ENCODE measurements at regions not wholly inside any gene's neighbourhood (a gene's known extent, or its start where the extent isn't known, plus 50 kb on each side); places are given as distances from the start of the nearest gene placed in this dataset.
"Not testable (repeated sequence)": the region's sequence is repeated elsewhere in the genome, so short reads cannot be mapped to it uniquely, and the experiment has no call there.

- H2AFZ ChIP-seq (ENCODE audit: low read depth, low read length): no peak overlapping the region
- no peak for TF ChIP-seq EZH2 (IDR thresholded peaks at IDR 0.05; ENCODE audit: borderline replicate concordance, low read depth, low read length, severe bottlenecking)
- TF ChIP-seq, protein P1, sequence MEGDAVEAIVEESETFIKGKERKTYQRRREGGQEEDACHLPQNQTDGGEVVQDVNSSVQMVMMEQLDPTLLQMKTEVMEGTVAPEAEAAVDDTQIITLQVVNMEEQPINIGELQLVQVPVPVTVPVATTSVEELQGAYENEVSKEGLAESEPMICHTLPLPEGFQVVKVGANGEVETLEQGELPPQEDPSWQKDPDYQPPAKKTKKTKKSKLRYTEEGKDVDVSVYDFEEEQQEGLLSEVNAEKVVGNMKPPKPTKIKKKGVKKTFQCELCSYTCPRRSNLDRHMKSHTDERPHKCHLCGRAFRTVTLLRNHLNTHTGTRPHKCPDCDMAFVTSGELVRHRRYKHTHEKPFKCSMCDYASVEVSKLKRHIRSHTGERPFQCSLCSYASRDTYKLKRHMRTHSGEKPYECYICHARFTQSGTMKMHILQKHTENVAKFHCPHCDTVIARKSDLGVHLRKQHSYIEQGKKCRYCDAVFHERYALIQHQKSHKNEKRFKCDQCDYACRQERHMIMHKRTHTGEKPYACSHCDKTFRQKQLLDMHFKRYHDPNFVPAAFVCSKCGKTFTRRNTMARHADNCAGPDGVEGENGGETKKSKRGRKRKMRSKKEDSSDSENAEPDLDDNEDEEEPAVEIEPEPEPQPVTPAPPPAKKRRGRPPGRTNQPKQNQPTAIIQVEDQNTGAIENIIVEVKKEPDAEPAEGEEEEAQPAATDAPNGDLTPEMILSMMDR (IDR thresholded peaks at IDR 0.05; ENCODE audit: borderline replicate concordance, extremely low read depth, low read length, poor library complexity, severe bottlenecking): no peak
- no peak for ATAC-seq (ENCODE audit: insufficient read depth, low read depth)
- H3K36me3 ChIP-seq (ENCODE audit: insufficient read depth, low read length): no peaks in the 10 kb centered on the region
- H3K4me1 ChIP-seq (ENCODE audit: insufficient read depth, low read length): no peaks in the 10 kb centered on the region
- no peaks in the 10 kb centered on the region for H3K79me2 ChIP-seq (ENCODE audit: insufficient read depth, low read length)
- no peak overlapping the region for H3K9ac ChIP-seq (ENCODE audit: low read depth, low read length)
- DNase-seq: no peak
- no peak overlapping the region for H3K4me3 ChIP-seq (ENCODE audit: low read depth in 1 of 2, low read length in 2 of 2)
- no peaks in the 10 kb centered on the region for H4K20me1 ChIP-seq (ENCODE audit: insufficient read depth, low read length)
- no peak overlapping the region for H3K27ac ChIP-seq (ENCODE audit: low read length)
- H3K9me3 ChIP-seq (ENCODE audit: insufficient read depth, low read length, severe bottlenecking): no peaks in the 10 kb centered on the region
- no peak overlapping the region for H3K4me2 ChIP-seq (ENCODE audit: insufficient read depth, low read length)
- peaks cover 8% of the 10 kb centered on the region for H3K27me3 ChIP-seq (ENCODE audit: insufficient read depth, low read length, poor library complexity)
Observed at GRCh38 chr5:57002959-57003485, 51.1 kb upstream of the MIER3 start.

- ATAC-seq (ENCODE audit: insufficient read depth, low read depth); H3K4me1 ChIP-seq (ENCODE audit: insufficient read depth, low read length); H2AFZ ChIP-seq (ENCODE audit: low read depth, low read length); H3K9me3 ChIP-seq (ENCODE audit: insufficient read depth, low read length, severe bottlenecking); H3K27me3 ChIP-seq (ENCODE audit: insufficient read depth, low read length, poor library complexity); H3K4me3 ChIP-seq (ENCODE audit: low read depth in 1 of 2, low read length in 2 of 2); H3K4me2 ChIP-seq (ENCODE audit: insufficient read depth, low read length); H4K20me1 ChIP-seq (ENCODE audit: insufficient read depth, low read length); H3K9ac ChIP-seq (ENCODE audit: low read depth, low read length); H3K27ac ChIP-seq (ENCODE audit: low read length); DNase-seq; H3K79me2 ChIP-seq (ENCODE audit: insufficient read depth, low read length); H3K36me3 ChIP-seq (ENCODE audit: insufficient read depth, low read length): not testable (repeated sequence)
Observed at GRCh38 chr5:57003566-57003965, 51.6 kb upstream of the MIER3 start.

GRCh38 chr5:57004800-57005199, 52.9 kb upstream of the MIER3 start:
- Histone ChIP-seq H3K27me3 (ENCODE audit: insufficient read depth, low read length, poor library complexity) (peaks cover 8% of the 10 kb centered on the region), H3K4me3 (ENCODE audit: low read depth in 1 of 2, low read length in 2 of 2) (no peak overlapping the region), H3K36me3 (ENCODE audit: insufficient read depth, low read length) (no peaks in the 10 kb centered on the region), H2AFZ (ENCODE audit: low read depth, low read length) (no peak overlapping the region), H3K9me3 (ENCODE audit: insufficient read depth, low read length, severe bottlenecking) (no peaks in the 10 kb centered on the region), H3K4me2 (ENCODE audit: insufficient read depth, low read length) (no peak overlapping the region), H4K20me1 (ENCODE audit: insufficient read depth, low read length) (no peaks in the 10 kb centered on the region), H3K79me2 (ENCODE audit: insufficient read depth, low read length) (no peaks in the 10 kb centered on the region), H3K9ac (ENCODE audit: low read depth, low read length) (no peak overlapping the region), H3K27ac (ENCODE audit: low read length) (no peak overlapping the region), H3K4me1 (ENCODE audit: insufficient read depth, low read length) (no peaks in the 10 kb centered on the region)
- TF ChIP-seq EZH2 (IDR thresholded peaks at IDR 0.05; ENCODE audit: borderline replicate concordance, low read depth, low read length, severe bottlenecking): no peak
- TF ChIP-seq, protein P1 (IDR thresholded peaks at IDR 0.05; ENCODE audit: borderline replicate concordance, extremely low read depth, low read length, poor library complexity, severe bottlenecking): no peak
- DNase-seq (no peak), ATAC-seq (ENCODE audit: insufficient read depth, low read depth) (no peak)

DNA sequence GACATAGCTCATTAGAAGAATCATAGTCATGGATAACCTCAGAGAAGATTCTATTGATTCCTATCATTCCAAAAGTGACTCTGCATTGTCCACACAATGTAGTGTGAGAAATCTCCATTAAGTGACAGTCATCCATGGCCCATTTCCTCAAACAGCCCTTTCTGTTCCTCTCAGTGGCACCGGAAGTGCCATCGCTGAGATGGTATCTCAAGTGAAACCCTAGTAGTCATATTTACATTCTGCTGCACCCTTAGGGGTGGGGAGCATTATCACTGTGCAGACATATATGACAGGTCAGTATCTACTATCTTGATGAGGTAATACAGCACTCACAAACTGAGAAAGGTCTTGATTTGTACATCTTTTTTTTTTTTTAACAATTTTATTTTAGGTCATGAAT, 55.4 kb upstream of the MIER3 start:
- no peak for ATAC-seq (ENCODE audit: insufficient read depth, low read depth)
- TF ChIP-seq, protein P1 (IDR thresholded peaks at IDR 0.05; ENCODE audit: borderline replicate concordance, extremely low read depth, low read length, poor library complexity, severe bottlenecking): no peak
- no peak for TF ChIP-seq EZH2 (IDR thresholded peaks at IDR 0.05; ENCODE audit: borderline replicate concordance, low read depth, low read length, severe bottlenecking)

More for the DNA sequence above, 55.4 kb upstream of the MIER3 start:
- no peak overlapping the region for H3K27ac ChIP-seq (ENCODE audit: low read length)
- no peak overlapping the region for H3K4me2 ChIP-seq (ENCODE audit: insufficient read depth, low read length)
- no peaks in the 10 kb centered on the region for H3K9me3 ChIP-seq (ENCODE audit: insufficient read depth, low read length, severe bottlenecking)
- H3K4me1 ChIP-seq (ENCODE audit: insufficient read depth, low read length): no peaks in the 10 kb centered on the region
- no peak for DNase-seq
- no peaks in the 10 kb centered on the region for H4K20me1 ChIP-seq (ENCODE audit: insufficient read depth, low read length)
- H2AFZ ChIP-seq (ENCODE audit: low read depth, low read length): no peak overlapping the region
- no peaks in the 10 kb centered on the region for H3K36me3 ChIP-seq (ENCODE audit: insufficient read depth, low read length)
- H3K4me3 ChIP-seq (ENCODE audit: low read depth in 1 of 2, low read length in 2 of 2): no peak overlapping the region
- H3K79me2 ChIP-seq (ENCODE audit: insufficient read depth, low read length): no peaks in the 10 kb centered on the region
- H3K9ac ChIP-seq (ENCODE audit: low read depth, low read length): no peak overlapping the region
- no peaks in the 10 kb centered on the region for H3K27me3 ChIP-seq (ENCODE audit: insufficient read depth, low read length, poor library complexity)

All from DND-41 (cell line).